ENCODE measurements at regions not wholly inside any gene's neighbourhood (a gene's known extent, or its start where the extent isn't known, plus 50 kb on each side); places are given as distances from the start of the nearest gene placed in this dataset.

- no peak for TF ChIP-seq POLR2A (IDR thresholded peaks at IDR 0.05)
- no peak for TF ChIP-seq CTCF (IDR thresholded peaks at IDR 0.05)
Observed at GRCh38 chr2:23311186-23311585, 73.8 kb upstream of the KLHL29 start.

Measured in testis (tissue), 2 donors.